HK-2 (cell line): ENCODE measurements at regions not wholly inside any gene's neighbourhood (a gene's known extent, or its start where the extent isn't known, plus 50 kb on each side); places are given as distances from the start of the nearest gene placed in this dataset.
"Not testable (repeated sequence)": the region's sequence is repeated elsewhere in the genome, so short reads cannot be mapped to it uniquely, and the experiment has no call there.

Experiments used
- DNase-seq: peaks from one replicate; pipeline ENCODE4 v3.0.0-alpha.2; 2018; ENCODE audit not compliant: unreplicated experiment

- no peak for DNase-seq
Measured at GRCh38 chr9:109597496-109597895, 99.4 kb upstream of the PTPN3 start.

DNA sequence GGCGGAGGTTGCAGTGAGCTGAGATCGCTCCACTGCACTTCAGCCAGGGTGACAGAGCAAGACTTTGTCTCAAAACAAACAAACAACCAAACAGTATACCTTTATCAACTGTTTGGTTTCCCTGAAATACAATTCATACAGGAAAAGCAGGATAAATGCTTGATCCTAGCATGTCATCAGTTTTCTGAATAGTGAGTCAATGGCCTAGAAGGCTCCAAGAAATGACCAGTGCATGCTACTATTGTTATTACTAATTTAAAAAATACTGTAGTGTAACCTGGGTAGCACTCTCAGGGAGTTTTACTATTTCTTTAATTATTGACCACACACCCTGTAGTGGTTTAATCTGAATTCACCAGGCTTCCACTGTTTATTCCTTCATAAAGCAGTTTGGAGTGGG lies 101.0 kb upstream of the PTPN3 start:
- DNase-seq: no peak

DNA sequence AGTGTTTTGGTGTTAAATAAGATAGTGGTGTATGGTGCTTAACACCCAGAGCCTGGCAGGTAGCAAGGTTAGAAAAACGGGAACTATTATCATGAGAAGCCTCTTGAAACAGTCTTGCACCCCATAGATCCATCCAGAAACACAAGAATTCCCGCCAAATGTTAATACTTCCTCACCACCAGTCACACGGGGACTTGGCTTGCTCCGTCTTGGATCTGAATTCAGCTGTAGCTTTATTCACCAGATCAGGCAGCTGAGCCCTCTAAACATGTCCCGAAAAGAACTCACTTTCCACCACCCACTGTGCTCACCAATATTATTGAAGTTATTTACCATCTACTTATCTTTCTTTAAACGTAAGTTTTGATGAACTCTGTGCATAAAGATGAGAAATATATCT lies 101.6 kb upstream of the PTPN3 start:
- DNase-seq: no peak

- DNase-seq: peak; percentile 14
Measured at GRCh38 chr9:109600142-109600541, 102.0 kb upstream of the PTPN3 start.

DNA sequence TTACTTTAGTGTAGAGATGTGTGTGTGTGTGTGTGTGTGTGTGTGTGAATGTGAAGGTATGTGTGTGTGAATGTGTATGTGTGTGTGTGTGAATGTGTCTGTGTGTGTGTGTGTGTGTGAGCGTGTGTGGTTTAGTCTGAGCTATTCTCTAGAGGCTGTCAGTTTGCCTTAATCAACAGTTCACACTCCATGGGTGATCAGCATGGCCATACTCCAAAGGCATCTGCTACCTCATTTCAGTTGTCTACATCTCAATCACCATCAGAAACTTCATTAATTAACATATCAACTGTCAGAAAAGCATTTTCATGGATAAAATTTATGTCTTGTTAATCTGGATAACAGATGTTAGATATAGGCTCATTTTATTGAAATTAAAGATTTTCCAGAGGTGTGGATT lies 103.1 kb upstream of the PTPN3 start:
- DNase-seq: no peak

DNA sequence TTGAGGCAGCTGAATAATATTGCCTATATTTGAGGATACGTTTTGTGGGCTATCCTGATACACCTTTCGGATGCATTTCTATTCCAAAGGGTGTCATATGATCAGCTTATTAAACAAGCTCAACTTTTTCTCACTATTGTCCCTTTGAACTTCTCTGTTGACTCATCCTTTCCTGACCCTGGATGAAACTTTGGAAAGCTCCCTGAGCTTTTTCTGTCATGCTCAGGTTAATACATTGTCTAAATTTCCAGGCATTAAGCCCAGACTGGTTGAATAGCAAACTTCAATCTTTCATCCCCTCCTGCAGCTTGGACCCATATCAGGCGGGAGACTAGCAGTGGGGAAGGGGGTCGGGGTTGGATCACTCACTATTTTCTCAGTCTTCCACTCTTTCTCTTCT lies 104.9 kb upstream of the PTPN3 start:
- no peak for DNase-seq

- DNase-seq: no peak
Measured at GRCh38 chr9:109604131-109604530, 106.0 kb upstream of the PTPN3 start.

DNA sequence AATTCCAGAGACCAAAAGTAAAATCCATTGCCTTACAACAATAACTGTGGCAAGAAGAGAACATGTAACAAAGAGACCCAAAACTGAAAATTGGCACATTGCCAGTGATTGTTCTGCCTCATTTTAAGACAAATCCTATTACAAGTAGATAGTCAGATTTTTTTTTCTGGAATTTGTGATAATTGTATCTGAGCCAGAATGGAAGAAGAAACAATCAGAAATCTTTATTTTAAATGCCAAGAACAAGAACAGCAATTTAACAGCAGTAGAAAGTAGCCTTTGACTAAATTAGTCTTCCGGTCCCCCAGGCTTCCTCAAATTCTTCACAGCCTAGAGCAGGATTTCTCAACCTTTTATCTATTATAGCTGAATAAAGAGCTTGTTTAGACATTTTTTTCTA lies 106.7 kb upstream of the PTPN3 start:
- no peak for DNase-seq

DNA sequence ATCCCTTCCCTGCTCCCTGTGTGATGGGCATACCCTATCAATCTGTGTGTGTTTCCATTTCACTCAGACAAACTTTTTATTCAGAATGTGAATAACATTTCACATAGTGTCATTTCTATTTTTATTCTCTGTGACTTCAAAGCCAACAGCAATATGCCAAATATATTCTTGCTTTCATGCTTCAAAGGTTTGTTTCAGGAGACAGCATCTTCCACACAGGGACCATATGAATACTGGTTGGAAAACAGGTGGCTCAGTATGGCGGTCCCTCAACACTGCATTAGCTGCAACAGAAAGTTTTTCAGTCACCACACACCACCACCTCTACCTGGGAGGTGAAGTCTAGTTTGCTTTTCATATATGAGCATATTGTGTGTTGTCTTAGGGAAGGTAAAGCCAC lies 111.0 kb upstream of the PTPN3 start:
- no peak for DNase-seq

- DNase-seq: no peak
Measured at GRCh38 chr9:109616571-109617120, 118.5 kb upstream of the PTPN3 start.

DNA sequence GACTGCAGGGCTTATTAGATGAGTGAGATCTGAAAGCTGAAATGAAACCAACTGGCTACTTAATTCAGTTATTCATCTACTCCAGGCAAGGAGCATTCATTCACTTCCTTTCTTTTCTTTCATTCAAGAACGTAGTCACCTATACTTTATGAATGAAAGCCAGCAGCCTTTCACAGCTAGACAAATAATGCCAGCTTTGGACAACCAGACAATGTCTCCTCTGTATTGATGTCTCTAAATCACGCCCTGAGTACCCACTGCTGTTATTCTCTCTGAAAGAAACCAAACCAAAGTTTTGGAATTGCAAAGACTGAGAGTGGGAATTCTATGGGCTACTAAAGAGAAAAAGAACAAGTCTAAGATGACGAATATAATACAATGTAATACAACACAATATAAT lies 121.2 kb upstream of the PTPN3 start:
- DNase-seq: no peak

DNA sequence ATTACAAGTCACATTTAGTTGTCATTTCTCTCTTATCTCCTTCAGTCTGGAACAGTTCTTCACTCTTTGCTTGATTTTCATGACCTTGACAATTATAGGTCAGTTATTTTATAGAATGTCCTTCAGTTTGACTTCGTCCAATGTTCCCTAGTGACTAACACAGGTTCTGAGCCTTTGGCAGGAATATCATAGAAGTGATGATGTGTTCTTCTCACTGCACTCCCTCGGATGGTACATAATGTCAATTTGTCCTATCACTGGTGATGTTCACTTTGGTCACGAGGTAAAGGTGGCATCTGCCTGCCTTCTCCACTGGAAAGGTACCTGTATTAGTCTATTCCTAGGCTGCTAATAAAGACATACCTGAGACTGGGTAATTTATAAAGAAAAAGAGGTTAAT lies 126.0 kb upstream of the PTPN3 start:
- no peak for DNase-seq

GRCh38 chr9:109624896-109625295 lies 126.8 kb upstream of the PTPN3 start:
- no peak for DNase-seq

- no peak for DNase-seq
Measured at GRCh38 chr9:109627042-109627441, 128.9 kb upstream of the PTPN3 start.

DNA sequence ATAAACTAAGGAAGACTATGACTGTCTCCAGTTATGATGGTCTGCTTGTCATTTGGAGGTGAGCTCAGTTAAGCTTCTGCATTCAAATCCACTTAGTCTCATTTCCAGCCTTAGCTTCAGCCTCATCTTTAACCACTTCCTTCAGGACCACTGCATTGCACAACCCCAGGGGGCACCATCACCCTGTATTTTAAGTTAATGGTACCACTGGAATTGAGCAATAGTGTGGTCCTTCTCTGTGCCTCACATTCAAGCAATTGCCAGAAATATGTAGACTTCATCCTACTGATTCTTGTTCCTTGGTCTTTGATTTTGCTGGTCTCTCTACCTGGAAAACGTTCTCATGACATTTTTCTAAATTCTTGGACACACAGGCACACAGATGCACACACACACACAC lies 131.5 kb upstream of the PTPN3 start:
- DNase-seq: no peak

GRCh38 chr9:109632817-109633216 lies 134.7 kb upstream of the PTPN3 start:
- DNase-seq: no peak

GRCh38 chr9:109639674-109640579 lies 140.1 kb upstream of the PALM2AKAP2 start:
- DNase-seq: no peak

- no peak for DNase-seq
Measured at GRCh38 chr9:109640580-109641371, 139.2 kb upstream of the PALM2AKAP2 start.

DNA sequence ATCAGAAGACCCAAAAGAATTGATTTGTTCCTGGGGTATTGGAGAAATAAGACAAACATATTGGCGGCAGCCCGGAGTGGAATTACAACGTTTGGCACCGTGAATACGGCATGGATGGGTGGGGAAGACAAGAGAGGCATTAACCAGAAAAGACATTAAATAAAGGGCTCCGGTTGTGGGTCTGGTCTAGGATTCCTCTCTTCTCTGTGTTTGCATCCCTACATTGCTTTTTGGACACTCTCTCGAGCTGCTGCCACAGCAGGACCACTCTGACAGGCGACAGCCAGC lies 138.7 kb upstream of the PALM2AKAP2 start:
- no peak for DNase-seq

DNA sequence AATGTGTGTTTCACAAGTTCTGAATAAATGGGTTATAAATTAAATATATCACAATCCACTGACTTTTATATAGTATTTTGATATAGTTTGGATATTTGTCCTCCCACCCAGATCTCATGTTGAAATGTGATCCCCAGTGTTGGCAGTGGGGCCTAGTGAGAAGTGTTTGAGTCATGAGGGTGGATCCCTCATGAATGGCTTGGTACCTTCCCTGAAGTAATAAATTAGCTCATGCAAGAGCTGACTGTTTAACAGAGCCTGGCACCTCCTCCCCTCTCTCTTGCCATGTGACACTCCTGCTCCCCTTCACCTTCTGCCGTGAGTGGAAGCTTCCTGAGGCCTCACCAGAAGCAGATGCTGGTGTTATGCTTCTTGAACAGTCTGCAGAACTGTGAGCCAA lies 127.9 kb upstream of the PALM2AKAP2 start:
- DNase-seq: no peak

DNA sequence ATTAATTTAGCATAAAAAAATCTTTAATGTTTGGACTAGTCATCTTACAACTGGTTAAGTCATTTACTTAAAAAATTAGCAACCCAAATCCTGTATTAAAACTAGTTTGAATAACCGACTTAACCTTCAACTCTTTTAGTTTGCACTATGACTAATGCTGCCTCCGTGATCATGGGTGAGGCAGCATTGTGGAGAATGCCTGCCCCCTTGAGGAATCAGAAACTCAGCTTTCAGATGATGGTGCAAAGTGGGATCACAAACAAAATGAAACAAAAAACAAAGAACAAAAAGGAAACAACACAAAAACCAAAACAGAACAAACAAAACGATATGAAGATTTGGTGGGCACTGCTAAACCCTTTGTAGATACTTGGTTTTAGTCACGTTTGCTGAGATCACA lies 127.0 kb upstream of the PALM2AKAP2 start:
- no peak for DNase-seq

GRCh38 chr9:109653470-109653869 lies 126.5 kb upstream of the PALM2AKAP2 start:
- no peak for DNase-seq

GRCh38 chr9:109663978-109664377 lies 116.0 kb upstream of the PALM2AKAP2 start:
- DNase-seq: not testable (repeated sequence)
